HCT116 (cell line): ENCODE measurements at regions not wholly inside any gene's neighbourhood (a gene's known extent, or its start where the extent isn't known, plus 50 kb on each side); places are given as distances from the start of the nearest gene placed in this dataset.

Experiments used
- CEBPB ChIP-seq: IDR thresholded peaks from 2 replicates; pipeline ENCODE4 v1.6.1; 2012; ENCODE audit warnings: low read depth
- EZH2phosphoT487 ChIP-seq: fragments of 200-600 bp; IDR thresholded peaks from 2 replicates; pipeline ENCODE4 v1.6.1; 2018; ENCODE audit warnings: antibody characterized with exemption, borderline replicate concordance
- FOSL1 ChIP-seq: IDR thresholded peaks from 2 replicates; pipeline ENCODE4 v1.6.1; 2012; ENCODE audit warnings: low read depth
- JUND ChIP-seq: IDR thresholded peaks from 2 replicates; pipeline ENCODE4 v1.6.1; 2012
- POLR2A ChIP-seq: IDR thresholded peaks from 2 replicates; pipeline ENCODE4 v1.7.0; 2011; ENCODE audit warnings: borderline replicate concordance; ENCODE audit not compliant: insufficient read depth, insufficient read length; ENCODE audit errors: extremely low read depth
- POLR2AphosphoS5 ChIP-seq: IDR thresholded peaks from 2 replicates; pipeline ENCODE4 v1.6.1; 2011; ENCODE audit warnings: mild to moderate bottlenecking, low read depth, low read length, moderate library complexity
- SIN3A ChIP-seq: IDR thresholded peaks from 2 replicates; pipeline ENCODE4 v1.6.1; 2012; ENCODE audit warnings: low read depth
- TCF7L2 ChIP-seq: IDR thresholded peaks from 2 replicates; pipeline ENCODE4 v1.7.0; 2011; ENCODE audit warnings: borderline replicate concordance, inconsistent platforms; ENCODE audit not compliant: insufficient read depth, insufficient read length; ENCODE audit errors: extremely low read depth
- ZFX ChIP-seq: fragments of 450-650 bp; IDR thresholded peaks from 2 replicates; pipeline ENCODE4 v1.6.1; 2017
- TF ChIP-seq, protein P1 (sequence below), 3 experiments: fragments of 200-600 bp in 1 of 3; sonication (generic) in 1 of 3; IDR thresholded peaks in 2 of 3; conservative IDR thresholded peaks in 1 of 3; 2 replicates each; pipeline ENCODE4 v1.5.1; 2012 to 2017; ENCODE audit warnings: low read depth in 2 of 3, low read length in 2 of 3, antibody characterized with exemption in 1 of 3, borderline replicate concordance in 1 of 3, control low read depth in 1 of 3, mild to moderate bottlenecking in 1 of 3, mixed read lengths in 1 of 3, mixed run types in 1 of 3, moderate library complexity in 1 of 3; ENCODE audit not compliant: insufficient read depth in 1 of 3
- TF ChIP-seq, protein P2 (sequence below): IDR thresholded peaks from 2 replicates; pipeline ENCODE4 v1.6.1; 2012

GRCh38 chr14:71373773-71374172 is 466.5 kb downstream of the PCNX1 start:
- TF ChIP-seq, protein P1, sequence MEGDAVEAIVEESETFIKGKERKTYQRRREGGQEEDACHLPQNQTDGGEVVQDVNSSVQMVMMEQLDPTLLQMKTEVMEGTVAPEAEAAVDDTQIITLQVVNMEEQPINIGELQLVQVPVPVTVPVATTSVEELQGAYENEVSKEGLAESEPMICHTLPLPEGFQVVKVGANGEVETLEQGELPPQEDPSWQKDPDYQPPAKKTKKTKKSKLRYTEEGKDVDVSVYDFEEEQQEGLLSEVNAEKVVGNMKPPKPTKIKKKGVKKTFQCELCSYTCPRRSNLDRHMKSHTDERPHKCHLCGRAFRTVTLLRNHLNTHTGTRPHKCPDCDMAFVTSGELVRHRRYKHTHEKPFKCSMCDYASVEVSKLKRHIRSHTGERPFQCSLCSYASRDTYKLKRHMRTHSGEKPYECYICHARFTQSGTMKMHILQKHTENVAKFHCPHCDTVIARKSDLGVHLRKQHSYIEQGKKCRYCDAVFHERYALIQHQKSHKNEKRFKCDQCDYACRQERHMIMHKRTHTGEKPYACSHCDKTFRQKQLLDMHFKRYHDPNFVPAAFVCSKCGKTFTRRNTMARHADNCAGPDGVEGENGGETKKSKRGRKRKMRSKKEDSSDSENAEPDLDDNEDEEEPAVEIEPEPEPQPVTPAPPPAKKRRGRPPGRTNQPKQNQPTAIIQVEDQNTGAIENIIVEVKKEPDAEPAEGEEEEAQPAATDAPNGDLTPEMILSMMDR (IDR thresholded peaks at IDR 0.05 in 2 of 3, conservative IDR thresholded peaks at IDR 0.05 in 1 of 3; ENCODE audit: borderline replicate concordance in 1 of 3, insufficient read depth in 1 of 3, low read depth in 2 of 3, low read length in 2 of 3) = no peak
- TF ChIP-seq, protein P2, sequence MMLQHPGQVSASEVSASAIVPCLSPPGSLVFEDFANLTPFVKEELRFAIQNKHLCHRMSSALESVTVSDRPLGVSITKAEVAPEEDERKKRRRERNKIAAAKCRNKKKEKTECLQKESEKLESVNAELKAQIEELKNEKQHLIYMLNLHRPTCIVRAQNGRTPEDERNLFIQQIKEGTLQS = no peak
- TF ChIP-seq POLR2A (no peak), EZH2phosphoT487 (no peak), ZFX (no peak), TCF7L2 (no peak), POLR2AphosphoS5 (no peak), FOSL1 (no peak), CEBPB (no peak), SIN3A (no peak), JUND (no peak)
